HCT116 (cell line): ENCODE measurements at regions not wholly inside any gene's neighbourhood (a gene's known extent, or its start where the extent isn't known, plus 50 kb on each side); places are given as distances from the start of the nearest gene placed in this dataset.

Experiments used
- ATAC-seq: fragments of 200-7000 bp; cut with Tn5 transposase; 2 replicates; pipeline ENCODE4 v1.9.1; 2020; ENCODE audit warnings: mild to moderate bottlenecking, moderate library complexity
- BruUV-seq: library from RNA; stranded (reverse); fragments of 400-500 nt; replicated peaks from 2 replicates; lab custom pipeline; 2021; lab: Mats Ljungman, UMichigan
- CTCF ChIA-PET: fragments of 300-600 bp; sonication (Branson Sonifier 250); formaldehyde crosslinking; loops from one replicate; lab custom pipeline; 2021; ENCODE audit warnings: antibody characterized with exemption; lab: Charles Lee
- POLR2A ChIA-PET: fragments of 300-600, 350-600 bp; sonication (Branson Sonifier 250); formaldehyde crosslinking; loops from one replicate; lab custom pipeline; 2021; ENCODE audit warnings: antibody characterized with exemption; lab: Charles Lee
- RAD21 ChIA-PET, 2 experiments: fragments of 300-600 bp; sonication (Branson Sonifier 250); formaldehyde crosslinking; loops; one replicate each; lab custom pipeline; 2023; ENCODE audit warnings: low total read pairs in 2 of 2; ENCODE audit not compliant: uncharacterized antibody in 2 of 2, unreplicated experiment in 2 of 2, low non-redundant PET in 1 of 2; lab: Charles Lee
- DNase-seq: peaks from one replicate; pipeline ENCODE4 v3.0.0-alpha.2; 2010; ENCODE audit warnings: low read depth, low spot score
- H2AFZ ChIP-seq: fragments of 200-600 bp; shearing (Covaris generic), sonication (generic); 2 replicates; pipeline ENCODE4 v1.6.1; 2017; ENCODE audit warnings: low read depth, mixed run types, mixed read lengths, antibody characterized with exemption, low read length; ENCODE audit not compliant: poor library complexity, severe bottlenecking
- H3K27ac ChIP-seq: 2 replicates; pipeline ENCODE4 v1.5.1; 2012; ENCODE audit warnings: low read depth, low read length
- H3K27me3 ChIP-seq: fragments of 200-600 bp; sonication (generic); 2 replicates; pipeline ENCODE4 v1.6.1; 2016; ENCODE audit warnings: mixed run types, low read length, mixed read lengths; ENCODE audit not compliant: insufficient read depth
- H3K36me3 ChIP-seq, 2 experiments: fragments of 200-500 bp in 1 of 2; fragments of 200-600 bp in 1 of 2; sonication (Bioruptor generic) in 1 of 2; sonication (generic) in 1 of 2; 2 replicates each; pipeline versions ENCODE4 v1.5.1 to v1.6.1; 2014 to 2016; ENCODE audit warnings: low read length in 2 of 2, inconsistent platforms in 1 of 2, mixed read lengths in 1 of 2, mixed run types in 1 of 2; ENCODE audit not compliant: insufficient read depth in 2 of 2, control insufficient read depth in 1 of 2
- H3K4me1 ChIP-seq, 2 experiments: fragments of 200-600 bp in 1 of 2; sonication (generic) in 1 of 2; 2 replicates each; pipeline versions ENCODE4 v1.5.1 to v1.6.1; 2012 to 2017; ENCODE audit warnings: low read length in 2 of 2, inconsistent platforms in 1 of 2, mild to moderate bottlenecking in 1 of 2, mixed read lengths in 1 of 2, mixed run types in 1 of 2, moderate library complexity in 1 of 2; ENCODE audit not compliant: insufficient read depth in 2 of 2, control insufficient read depth in 1 of 2
- H3K4me2 ChIP-seq: fragments of 200-600 bp; sonication (generic); 2 replicates; pipeline ENCODE4 v1.6.1; 2017; ENCODE audit warnings: mixed run types, low read length, mixed read lengths
- H3K4me3 ChIP-seq, 2 experiments: fragments of 200-600 bp in 1 of 2; sonication (generic) in 1 of 2; replicated peaks in 1 of 2; 2 replicates each; pipeline ENCODE4 v1.5.1; 2011 to 2016; ENCODE audit warnings: low read length in 2 of 2, control low read depth in 1 of 2, low read depth in 1 of 2, mild to moderate bottlenecking in 1 of 2, mixed read lengths in 1 of 2, mixed run types in 1 of 2
- H3K79me2 ChIP-seq: fragments of 200-600 bp; sonication (generic); 2 replicates; pipeline ENCODE4 v1.6.1; 2017; ENCODE audit warnings: mild to moderate bottlenecking, mixed run types, low read length, moderate library complexity, mixed read lengths; ENCODE audit not compliant: insufficient read depth
- H3K9ac ChIP-seq: fragments of 200-600 bp; sonication (generic); 2 replicates; pipeline ENCODE4 v1.6.1; 2016; ENCODE audit warnings: low read length, mixed read lengths
- H3K9me2 ChIP-seq: fragments of 200-600 bp; sonication (generic), shearing (Covaris generic); 2 replicates; pipeline ENCODE4 v1.6.1; 2017; ENCODE audit warnings: mixed run types, mild to moderate bottlenecking, moderate library complexity; ENCODE audit not compliant: insufficient read depth
- H3K9me3 ChIP-seq, 2 experiments: fragments of 200-500 bp in 1 of 2; fragments of 200-600 bp in 1 of 2; sonication (Bioruptor generic) in 1 of 2; sonication (generic) in 1 of 2; 2 replicates each; pipeline ENCODE4 v1.6.1; 2014 to 2017; ENCODE audit warnings: low read length in 2 of 2, mixed read lengths in 2 of 2, inconsistent platforms in 1 of 2, low read depth in 1 of 2, mild to moderate bottlenecking in 1 of 2, mixed run types in 1 of 2, moderate library complexity in 1 of 2; ENCODE audit not compliant: control insufficient read depth in 1 of 2, insufficient read depth in 1 of 2
- H4K20me1 ChIP-seq: fragments of 200-600 bp; sonication (generic), shearing (Covaris generic); 2 replicates; pipeline ENCODE4 v1.6.1; 2017; ENCODE audit warnings: mixed run types, mild to moderate bottlenecking, moderate library complexity; ENCODE audit not compliant: insufficient read depth
- CBX3 ChIP-seq: IDR thresholded peaks from 2 replicates; pipeline ENCODE4 v1.6.1; 2012; ENCODE audit warnings: low read depth
- CEBPB ChIP-seq: IDR thresholded peaks from 2 replicates; pipeline ENCODE4 v1.6.1; 2012; ENCODE audit warnings: low read depth
- CTCF ChIP-seq, 3 experiments: fragments of 200-600 bp in 1 of 3; sonication (generic) in 1 of 3; IDR thresholded peaks in 2 of 3; conservative IDR thresholded peaks in 1 of 3; 2 replicates each; pipeline ENCODE4 v1.5.1; 2012 to 2017; ENCODE audit warnings: low read depth in 2 of 3, low read length in 2 of 3, antibody characterized with exemption in 1 of 3, borderline replicate concordance in 1 of 3, control low read depth in 1 of 3, mild to moderate bottlenecking in 1 of 3, mixed read lengths in 1 of 3, mixed run types in 1 of 3, moderate library complexity in 1 of 3; ENCODE audit not compliant: insufficient read depth in 1 of 3
- ELF1 ChIP-seq: IDR thresholded peaks from 2 replicates; pipeline ENCODE4 v1.6.1; 2012; ENCODE audit warnings: low read depth, borderline replicate concordance
- EZH2 ChIP-seq: fragments of 200-600 bp; sonication (generic); IDR thresholded peaks from 2 replicates; pipeline ENCODE4 v1.6.1; 2017; ENCODE audit warnings: antibody characterized with exemption, mixed run types
- JUND ChIP-seq: IDR thresholded peaks from 2 replicates; pipeline ENCODE4 v1.6.1; 2012
- POLR2A ChIP-seq: IDR thresholded peaks from 2 replicates; pipeline ENCODE4 v1.7.0; 2011; ENCODE audit warnings: borderline replicate concordance; ENCODE audit not compliant: insufficient read depth, insufficient read length; ENCODE audit errors: extremely low read depth
- RAD21 ChIP-seq: IDR thresholded peaks from 2 replicates; pipeline ENCODE4 v1.6.1; 2012; ENCODE audit warnings: low read depth, mild to moderate bottlenecking
- REST ChIP-seq: IDR thresholded peaks from 2 replicates; pipeline ENCODE4 v1.6.1; 2012; ENCODE audit warnings: low read depth
- SIN3A ChIP-seq: IDR thresholded peaks from 2 replicates; pipeline ENCODE4 v1.6.1; 2012; ENCODE audit warnings: low read depth
- TCF7L2 ChIP-seq: IDR thresholded peaks from 2 replicates; pipeline ENCODE4 v1.7.0; 2011; ENCODE audit warnings: borderline replicate concordance, inconsistent platforms; ENCODE audit not compliant: insufficient read depth, insufficient read length; ENCODE audit errors: extremely low read depth
- ZBTB33 ChIP-seq: IDR thresholded peaks from 2 replicates; pipeline ENCODE4 v1.6.1; 2011; ENCODE audit warnings: mild to moderate bottlenecking, low read length, moderate library complexity; ENCODE audit not compliant: insufficient replicate concordance; ENCODE audit errors: extremely low read depth
- ZFX ChIP-seq: fragments of 450-650 bp; IDR thresholded peaks from 2 replicates; pipeline ENCODE4 v1.6.1; 2017
- ZNF274 ChIP-seq: fragments of 200-500 bp; sonication (Bioruptor generic); IDR thresholded peaks from 2 replicates; pipeline ENCODE4 v1.6.1; 2014; ENCODE audit warnings: mild to moderate bottlenecking, low read depth, low read length, inconsistent platforms
- intact Hi-C: fragments of 100-400 bp; cut with micrococcal nuclease; formaldehyde crosslinking; loops from 2 replicates; pipeline ENCODE4 v1.10.0; 2022

GRCh38 chr2:215685238-215685990 lies 249.5 kb upstream of the FN1 start:
- ChIA-PET CTCF (no interaction called here), POLR2A (no interaction called here)
- no peak overlapping the region for H3K27ac ChIP-seq

More at GRCh38 chr2:215685238-215685990, 249.5 kb upstream of the FN1 start:
- Histone ChIP-seq H3K4me3 (no peak overlapping the region), H3K9me3 (no peaks in the 10 kb centered on the region), H3K9ac (no peak overlapping the region), H3K9me2 (no peaks in the 10 kb centered on the region), H3K4me1 (no peaks in the 10 kb centered on the region), H2AFZ (no peak overlapping the region), H3K4me2 (no peak overlapping the region), H3K27me3 (no peaks in the 10 kb centered on the region)
- RAD21 ChIA-PET = no interaction called here
- BruUV-seq = no TSS peak
- TF ChIP-seq CTCF (IDR thresholded peaks at IDR 0.05 in 2 of 3, conservative IDR thresholded peaks at IDR 0.05 in 1 of 3; ENCODE audit: borderline replicate concordance in 1 of 3, insufficient read depth in 1 of 3, low read depth in 2 of 3, low read length in 2 of 3) (no peak), POLR2A (no peak), RAD21 (no peak), ZBTB33 (no peak), TCF7L2 (no peak), SIN3A (no peak), CEBPB (no peak), ELF1 (no peak), EZH2 (no peak), REST (no peak), ZNF274 (no peak), CBX3 (no peak), ZFX (no peak), JUND (no peak)
- TF ChIP-seq, all 23 proteins: peak for 0
- no peak for DNase-seq
- ATAC-seq = no peak
- no peaks in the 10 kb centered on the region for H4K20me1 ChIP-seq
- H3K79me2 ChIP-seq = no peaks in the 10 kb centered on the region
- no peaks in the 10 kb centered on the region for H3K36me3 ChIP-seq
- intact Hi-C loops = no loop called here
